Stimulated activated CD8-positive, alpha-beta memory T cell treated with anti-CD3 and anti-CD28 coated beads, Interleukin-15, amount 100 ng/mL, for 48 hours (primary cell): ENCODE measurements at regions not wholly inside any gene's neighbourhood (a gene's known extent, or its start where the extent isn't known, plus 50 kb on each side); places are given as distances from the start of the nearest gene placed in this dataset.
A peak's percentile ranks its signal among the peaks of the same experiment; 100 is the strongest.
"Not testable (repeated sequence)": the region's sequence is repeated elsewhere in the genome, so short reads cannot be mapped to it uniquely, and the experiment has no call there.

Experiments
- DNase-seq, 2 donors: peaks; one replicate each; pipeline ENCODE4 v3.0.0-alpha.2; 2020; ENCODE audit warnings: low read depth in 2 of 2

DNA sequence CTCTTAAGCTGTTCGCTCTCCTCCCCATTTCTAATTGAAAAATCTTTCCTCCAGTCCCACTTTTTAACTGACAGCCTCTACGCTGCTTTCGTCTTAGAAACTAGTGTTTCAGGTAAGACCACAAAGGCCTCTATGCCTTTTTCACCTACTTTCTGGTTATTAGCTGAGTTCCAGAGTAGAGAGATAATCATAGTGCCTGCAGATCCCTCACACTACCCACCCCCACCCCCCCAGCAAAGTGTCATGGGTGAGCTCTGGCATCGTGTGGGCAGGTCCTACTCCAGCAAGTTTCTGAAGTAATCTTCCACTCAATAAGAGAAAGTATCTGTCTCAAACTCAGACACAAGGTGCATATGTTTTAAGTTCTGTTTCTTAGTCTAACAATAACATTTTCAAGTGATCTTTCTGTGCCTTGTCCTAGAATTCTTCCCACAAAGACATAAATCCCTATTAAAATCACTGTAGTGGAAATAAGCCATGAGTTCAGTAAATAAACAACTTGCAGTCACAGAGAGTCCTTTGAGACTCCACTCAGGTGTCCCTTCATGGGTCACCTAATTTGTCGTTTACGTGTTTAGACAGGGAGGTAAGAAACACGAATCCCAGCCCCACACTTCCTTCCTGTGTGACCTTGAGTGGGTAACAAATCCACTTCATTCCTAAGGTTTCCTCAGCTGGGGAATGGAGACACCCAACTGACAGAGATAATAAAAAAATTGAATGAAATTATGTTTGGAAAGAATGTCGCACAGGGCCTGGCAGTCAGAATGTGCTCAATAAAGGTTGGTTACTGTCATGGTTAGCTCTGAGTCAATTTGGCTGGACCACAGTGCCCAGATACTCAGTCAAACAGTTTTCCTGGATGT is 228.9 kb upstream of the CAND1 start:
- no peak for DNase-seq

DNA sequence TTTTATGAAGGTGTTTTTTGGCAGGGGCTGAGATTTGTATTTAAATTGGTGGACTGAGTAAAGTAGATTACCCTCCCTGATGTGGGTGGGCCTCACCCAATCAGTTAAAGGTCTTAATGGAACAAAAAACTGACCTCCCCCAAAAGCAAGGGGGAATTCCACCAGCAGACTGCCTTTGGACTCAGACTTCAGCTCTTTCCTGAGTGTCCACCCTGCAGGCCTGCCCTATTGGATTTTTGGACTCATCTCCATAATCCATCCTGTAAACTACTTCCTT is 228.4 kb upstream of the CAND1 start:
- no peak for DNase-seq

DNA sequence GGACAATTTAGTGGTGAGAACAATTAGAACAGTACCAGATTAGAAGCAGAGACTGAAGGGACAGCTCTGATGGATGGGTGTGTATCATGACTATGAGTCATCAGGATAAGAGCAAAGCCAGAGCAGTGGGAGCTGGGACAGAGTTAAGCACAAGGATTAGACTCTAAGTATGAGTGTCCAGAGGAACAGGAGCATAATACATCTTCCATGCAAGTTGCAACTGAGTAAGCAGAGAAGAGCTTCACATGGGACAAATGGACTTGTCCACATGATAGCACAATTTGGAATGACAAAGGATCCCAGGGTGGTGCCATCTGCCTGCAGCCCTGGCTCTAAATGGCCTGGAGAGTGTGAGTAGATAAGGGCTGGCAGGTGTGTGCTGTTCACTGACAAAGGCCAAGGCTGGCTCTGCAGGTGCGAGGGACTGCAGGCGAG is 226.4 kb upstream of the CAND1 start:
- DNase-seq: no peak

DNA sequence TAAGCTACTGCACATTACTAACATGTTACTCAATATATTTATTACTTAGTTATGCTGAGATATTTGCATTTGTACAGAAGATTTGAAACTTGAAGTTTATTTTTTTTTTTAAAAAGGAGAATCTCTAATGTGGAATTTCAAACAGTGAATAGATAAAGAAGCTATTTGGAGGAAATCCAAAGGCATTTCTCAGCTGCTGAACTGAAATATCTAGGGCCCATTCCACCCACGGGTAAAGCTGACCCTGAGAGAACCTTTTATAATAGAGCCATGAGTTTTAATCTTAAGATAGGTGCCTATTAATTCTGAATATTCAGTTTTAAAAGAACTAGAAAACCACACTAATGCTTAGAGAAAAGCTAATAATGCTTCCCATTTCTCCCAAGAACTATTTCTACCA is 225.4 kb upstream of the CAND1 start:
- DNase-seq: no peak

DNA sequence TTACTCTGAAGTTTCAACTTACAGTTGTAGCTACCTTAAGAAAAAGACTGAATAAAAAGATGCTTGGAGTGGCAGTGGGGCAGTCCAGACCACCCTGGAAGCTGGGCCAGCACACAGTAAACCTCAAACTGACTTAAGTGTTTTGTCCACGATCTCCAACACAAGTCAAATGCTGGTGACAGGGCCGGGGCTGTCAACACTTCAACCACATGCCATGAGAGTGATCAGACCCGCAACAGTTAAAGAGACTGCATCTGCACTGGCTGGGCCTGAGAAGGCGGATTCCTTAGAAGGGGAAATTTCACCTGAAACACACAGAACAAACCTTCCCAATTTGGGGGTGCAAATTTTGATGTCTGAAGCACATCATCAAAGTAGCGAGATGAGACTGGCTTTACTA is 223.5 kb upstream of the CAND1 start:
- DNase-seq: no peak

DNA sequence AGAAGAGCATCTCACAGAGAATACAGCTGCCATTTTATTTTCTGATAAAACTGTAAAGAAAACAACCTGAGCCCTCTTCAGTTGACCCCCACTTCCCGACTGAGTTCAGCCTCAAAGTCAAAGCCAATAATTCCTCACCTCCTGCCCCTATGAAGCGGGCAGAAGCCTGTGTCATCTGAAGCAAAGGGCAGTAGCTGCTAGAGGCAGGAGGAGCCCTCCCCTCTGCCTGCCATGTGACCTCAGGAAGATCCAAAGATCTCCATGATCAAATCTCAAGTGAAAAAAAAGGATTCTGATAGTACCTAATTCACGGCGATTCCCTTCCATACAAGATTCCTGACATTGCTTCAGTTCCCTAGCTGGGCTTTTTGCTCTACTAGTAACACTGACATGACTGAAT is 223.1 kb upstream of the CAND1 start:
- no peak for DNase-seq

DNA sequence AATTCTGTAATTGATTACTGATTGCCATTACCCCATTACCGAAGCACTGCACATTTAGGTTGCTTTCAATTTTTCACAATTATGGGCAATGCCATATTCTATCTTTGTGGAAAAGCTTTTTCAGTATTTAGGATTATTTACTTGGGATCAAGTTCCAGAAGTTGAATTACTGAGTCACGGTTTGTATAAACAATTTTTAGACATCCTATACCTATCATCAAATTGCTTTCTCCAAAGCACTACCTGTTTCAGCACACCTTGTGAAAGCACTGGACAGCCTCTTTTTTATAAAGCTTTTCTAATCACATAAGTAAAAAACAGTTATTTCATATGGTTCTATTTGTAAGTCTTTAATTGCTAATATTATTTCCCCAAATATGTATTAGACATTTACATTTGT is 221.5 kb upstream of the CAND1 start:
- DNase-seq: no peak

DNA sequence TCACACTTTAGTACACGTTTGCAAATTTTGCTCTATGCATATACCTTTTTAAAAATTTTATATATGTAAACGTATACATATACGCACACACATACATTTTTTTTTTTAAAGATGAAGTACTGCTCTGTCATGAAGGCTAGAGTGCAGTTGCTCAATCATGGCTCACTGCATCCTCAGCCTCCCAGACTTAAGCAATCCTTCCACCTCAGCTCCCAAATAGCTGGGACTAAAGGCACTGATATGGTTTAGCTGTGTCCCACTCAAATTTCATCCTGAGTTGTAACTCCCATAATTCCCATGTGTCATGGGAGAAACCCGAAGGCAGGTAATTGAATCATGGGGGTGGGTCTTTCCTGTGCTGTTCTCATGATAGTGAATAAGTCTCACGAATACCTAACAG is 220.8 kb upstream of the CAND1 start:
- no peak for DNase-seq

DNA sequence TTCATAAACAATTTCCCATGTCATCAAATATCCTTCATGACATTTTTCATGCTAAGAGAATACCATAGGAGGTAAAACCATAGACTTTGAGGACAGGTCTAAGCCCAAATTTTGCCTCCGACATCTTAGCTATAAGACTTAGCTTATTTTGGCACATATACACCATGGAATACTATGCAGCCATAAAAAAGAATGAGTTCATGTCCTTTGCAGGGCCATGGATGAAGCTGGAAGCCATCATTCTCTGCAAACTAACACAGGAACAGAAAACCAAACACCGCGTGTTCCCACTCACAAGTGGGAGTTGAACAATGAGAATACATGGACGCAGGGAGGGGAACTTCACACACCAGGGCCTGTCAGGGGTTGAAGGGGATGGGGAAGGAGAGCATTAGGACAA is 220.0 kb upstream of the CAND1 start:
- not testable (repeated sequence) for DNase-seq

DNA sequence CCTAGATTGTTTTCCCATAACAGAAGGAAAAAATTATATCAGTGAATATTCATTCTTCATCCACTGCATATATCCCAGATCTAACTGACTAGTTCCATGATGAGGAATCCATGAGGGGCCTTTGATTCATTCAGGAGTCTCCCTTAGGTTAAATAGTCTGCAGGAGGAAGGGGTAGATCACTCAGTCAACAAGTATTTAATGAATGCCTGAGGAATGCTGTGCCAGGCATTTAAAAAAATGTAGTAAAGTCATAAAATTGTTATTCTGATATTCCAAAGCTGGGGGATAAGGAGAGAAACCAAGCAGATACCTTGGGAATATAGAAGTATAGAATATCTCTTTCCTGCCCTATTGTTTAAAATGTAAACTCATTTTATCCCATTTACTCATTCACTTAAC is 216.2 kb upstream of the CAND1 start:
- no peak for DNase-seq

DNA sequence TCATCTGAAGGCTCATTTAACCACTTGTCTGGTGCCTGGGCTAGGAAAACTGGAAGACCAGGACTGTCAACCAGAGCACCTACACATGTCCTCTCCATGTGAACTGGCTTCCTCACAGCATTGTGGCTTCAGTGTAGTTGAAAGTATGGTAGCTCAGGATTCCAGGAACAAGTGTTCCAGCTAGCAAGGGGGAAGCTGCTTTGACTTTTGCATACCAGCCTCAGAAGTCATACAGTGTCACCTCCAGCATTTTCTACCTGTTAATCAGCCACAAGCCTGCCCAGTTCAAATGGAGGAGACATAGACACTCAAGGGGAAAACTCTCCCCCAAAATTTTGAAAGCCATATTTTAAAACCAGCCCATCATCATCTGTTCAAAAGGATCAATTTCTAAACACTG is 212.8 kb upstream of the CAND1 start:
- DNase-seq: no peak

DNA sequence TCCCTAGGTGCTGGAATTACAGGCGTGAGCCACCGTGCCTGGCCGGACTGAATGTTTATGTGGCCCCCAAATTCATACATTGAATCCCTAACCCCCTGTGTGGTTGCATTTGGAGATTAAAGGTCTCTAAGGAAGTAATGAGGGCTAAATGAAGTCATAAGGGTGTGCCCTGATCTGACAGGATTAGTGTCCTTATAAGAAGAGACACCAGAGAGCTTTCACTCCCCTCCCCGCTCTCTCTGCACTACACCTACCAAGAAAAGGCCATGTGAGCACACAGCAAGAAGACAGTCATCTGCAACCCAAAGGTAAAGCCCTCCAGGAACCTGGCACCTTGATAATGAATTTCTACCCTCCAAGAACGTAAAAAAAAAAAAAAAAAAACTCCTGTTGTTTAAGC is 212.1 kb upstream of the CAND1 start:
- no peak for DNase-seq

DNA sequence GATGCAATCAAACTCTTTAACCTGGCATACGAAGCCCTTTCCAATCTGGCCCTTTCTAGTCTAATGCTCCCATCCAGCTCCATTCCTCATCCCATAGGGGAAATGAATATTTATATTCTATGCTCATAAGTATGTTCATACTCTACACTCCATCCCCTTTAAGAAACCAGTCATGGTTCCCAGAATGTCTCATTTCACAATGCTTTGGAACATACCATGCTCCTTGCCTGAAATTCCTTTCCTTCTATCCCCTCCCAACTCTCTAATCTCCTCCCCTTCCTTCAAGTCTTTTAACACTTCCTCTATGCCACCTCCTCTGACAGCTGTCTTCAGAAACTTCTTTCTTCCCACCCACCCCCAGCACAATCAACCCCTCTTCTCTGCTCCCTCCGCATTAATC is 207.0 kb upstream of the CAND1 start:
- no peak for DNase-seq

DNA sequence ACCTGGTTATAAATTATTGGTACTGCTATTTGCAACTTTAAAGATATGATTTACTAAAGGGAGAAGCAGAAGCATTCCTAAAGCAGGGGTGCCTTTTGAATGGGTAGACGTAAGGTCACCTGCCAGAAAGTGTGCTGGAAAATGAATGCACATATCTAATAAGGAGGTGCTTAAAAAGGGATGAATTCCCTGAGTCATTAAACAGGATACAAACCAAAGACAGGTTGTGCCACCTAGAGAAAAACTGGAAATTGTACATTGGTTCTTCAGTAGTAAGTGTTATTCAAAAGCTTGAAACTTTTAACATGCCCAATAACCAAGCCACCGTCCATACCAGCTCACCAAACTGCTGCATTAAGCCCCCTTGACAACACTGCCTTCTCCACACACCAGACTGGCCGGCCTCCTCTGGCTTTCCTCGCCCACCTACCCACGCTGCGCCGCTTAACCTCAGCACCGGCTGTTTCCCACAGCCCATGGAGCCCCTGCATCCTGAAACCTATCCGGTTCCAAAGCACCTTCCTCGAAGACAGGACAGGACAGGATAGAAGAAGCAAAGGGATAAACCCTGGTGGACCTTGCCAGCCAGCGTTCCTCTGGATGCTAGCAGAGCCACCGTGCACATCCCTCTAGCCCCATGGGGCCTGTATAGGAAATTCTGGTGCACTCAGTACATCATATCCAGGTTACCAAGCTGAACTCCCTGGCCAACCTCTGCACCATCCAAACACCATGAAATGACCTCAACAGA is 201.5 kb upstream of the CAND1 start:
- no peak for DNase-seq

DNA sequence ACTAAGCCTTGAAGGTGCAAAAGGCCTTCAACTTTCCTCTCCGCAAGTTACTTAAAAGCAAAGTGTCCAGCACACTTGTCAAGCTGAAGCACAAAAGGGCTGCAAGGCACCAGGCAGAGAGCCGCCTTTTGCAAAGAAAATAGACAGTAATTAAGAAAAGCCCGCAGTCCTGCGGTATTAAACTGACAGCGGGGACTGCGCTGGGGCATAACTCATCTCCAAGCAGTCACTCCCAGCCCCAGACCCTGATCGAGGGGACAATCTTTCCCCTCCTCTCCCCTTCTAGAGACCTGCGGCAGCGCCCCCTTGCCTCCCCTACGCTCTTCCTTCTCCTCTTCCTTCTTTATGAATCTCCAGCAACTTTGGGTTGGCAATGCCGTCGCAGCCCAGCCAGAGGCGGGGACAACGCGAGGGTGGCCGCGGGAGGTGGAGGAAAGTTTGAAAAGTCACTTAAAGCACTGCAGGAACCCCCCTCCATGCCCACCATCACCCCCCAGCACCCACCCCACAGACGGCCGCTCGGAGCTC is 200.9 kb upstream of the CAND1 start:
- no peak for DNase-seq

DNA sequence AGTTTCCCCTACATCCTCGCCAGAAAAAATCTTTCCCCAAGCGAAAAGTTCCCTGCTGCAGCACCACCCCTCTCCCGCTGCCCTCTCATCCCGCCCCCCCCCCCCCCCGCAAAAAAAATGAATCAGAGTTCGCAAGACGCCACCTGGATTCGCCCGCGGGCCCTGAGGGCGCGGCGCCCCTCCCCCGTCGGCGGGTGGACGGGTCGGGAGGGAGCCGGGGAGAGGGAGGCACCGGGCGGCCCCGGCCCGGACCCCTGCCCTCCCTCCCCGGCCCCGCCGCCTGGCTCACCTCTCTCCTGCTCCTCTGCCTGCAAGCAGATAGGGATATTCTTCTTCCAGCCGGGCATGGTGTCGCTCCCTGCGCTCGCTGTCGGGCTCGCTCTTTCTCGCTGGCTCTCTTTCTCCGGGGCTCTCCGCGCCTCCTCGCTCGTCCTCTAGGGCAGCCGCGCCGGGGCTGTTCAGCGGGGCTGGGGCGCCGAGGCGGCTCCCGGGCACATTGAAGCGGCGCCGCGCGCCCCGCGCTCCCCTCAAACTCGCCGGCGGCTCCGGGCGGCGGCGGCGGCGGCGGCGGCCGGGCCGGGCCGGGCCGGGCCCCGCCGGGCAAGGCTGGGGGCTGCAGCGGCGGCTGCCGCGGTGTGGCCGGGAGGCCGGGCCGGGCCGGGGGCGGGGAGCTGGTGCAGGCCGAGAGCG is 200.3 kb upstream of the CAND1 start:
- no peak for DNase-seq

DNA sequence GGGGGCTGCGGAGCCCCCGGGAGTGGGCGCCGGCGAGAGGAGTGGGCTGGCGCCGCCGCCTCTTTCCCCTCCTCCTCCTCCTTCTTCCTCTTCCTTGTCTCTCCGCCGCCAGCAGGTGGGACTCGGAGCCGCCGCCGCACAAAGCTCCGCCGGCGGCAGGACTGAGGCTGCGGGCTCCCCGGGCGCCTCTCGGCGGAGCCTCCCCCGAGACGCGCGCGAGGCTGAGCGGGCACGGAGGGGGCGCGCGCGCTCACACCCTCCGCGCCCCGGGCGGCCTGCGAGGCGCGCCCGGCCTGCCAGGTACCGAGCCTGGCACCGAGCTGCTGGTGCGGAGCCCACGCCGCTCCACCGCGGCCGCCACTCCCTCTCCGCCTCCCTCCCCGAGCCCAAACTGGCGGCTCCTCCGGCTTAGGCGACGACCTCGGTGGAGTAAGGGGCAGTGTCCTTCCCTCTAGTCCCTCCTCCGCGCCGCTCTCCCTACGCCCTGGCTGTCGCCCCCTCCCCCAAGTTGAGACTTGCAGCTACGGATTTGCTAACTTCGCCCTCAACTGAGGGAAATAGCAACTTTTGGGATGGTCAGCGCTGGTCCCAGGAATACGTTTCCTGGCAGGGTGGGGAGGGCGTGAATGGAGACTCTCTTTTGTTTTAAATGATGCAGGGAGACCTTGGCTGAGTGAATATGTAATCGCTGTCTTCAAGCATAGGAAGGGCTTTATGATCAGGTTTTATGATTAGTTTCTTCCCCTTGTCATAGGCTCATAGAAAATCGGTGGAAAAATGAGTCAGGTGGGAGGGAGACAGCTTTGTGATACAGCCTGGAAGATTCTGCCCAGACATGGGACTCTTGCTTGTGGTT is 199.5 kb upstream of the CAND1 start:
- peak in 1 of 2 donors; percentile 27 for DNase-seq

DNA sequence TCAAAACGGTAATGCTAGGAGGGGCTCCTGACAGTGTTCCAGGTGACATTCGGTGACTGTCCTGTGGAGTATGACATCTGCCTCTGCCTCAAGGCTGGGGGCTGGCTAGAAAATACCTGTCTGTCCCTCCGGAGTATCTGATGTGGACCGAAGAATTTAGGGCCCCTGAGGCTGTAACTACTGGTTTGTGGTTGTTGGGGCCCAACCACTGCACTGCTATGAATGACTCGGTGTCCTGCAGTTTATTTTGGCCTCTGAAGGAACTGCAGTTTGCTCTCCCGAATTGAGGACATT is 198.9 kb upstream of the CAND1 start:
- no peak for DNase-seq

DNA sequence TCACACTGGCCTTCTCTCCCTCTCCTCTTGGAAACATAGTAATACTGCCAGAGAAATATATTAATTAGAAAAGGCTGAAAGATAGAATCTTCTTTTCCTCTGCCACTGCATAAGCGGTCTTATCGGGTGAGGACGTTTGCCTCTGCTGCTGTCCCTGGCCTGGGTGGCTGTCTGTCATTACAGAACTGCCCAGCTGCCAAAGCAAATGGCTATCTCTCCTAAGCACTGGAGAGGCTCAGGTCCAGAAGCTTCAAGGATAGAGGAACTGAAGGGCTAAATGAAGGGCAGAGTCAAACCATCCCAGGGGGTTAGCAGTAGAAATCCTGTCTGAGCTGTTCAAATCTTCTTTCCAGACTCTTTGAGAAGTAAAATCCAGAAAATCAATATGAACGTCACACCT is 198.6 kb upstream of the CAND1 start:
- DNase-seq: no peak

DNA sequence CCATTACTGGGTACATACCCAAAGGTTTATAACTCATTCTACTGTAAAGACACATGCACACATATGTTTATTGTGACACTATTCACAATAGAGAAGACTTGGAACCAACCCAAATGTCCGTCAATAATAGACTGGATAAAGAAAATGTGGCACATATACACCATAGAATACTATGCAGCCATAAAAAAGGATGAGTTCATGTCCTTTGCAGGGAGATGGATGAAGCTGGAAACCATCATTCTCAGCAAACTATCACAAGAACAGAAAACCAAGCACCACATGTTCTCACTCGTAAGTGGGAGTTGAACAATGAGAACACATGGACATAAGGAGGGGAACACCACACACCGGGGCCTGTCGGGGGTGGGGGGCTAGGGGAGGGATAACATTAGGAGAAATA is 196.9 kb upstream of the CAND1 start:
- not testable (repeated sequence) for DNase-seq

DNA sequence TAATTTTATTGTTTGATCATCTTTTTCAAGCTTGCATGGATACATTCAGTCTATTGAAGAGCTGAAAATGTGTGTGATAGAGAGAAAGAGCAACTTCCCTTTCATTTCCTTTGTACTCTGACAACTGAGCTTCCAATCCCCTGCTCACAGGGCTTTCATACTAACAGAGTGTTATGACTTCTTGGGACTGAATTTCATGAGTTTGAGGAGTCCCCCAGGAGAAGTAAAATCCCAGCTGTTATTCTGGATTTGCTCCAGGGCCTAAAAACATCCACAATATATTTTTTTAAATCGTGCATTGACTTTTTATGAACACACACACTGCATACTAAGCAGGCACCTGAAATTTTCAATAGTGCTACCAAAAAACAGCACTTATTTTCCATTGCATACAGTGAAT is 195.8 kb upstream of the CAND1 start:
- no peak for DNase-seq

DNA sequence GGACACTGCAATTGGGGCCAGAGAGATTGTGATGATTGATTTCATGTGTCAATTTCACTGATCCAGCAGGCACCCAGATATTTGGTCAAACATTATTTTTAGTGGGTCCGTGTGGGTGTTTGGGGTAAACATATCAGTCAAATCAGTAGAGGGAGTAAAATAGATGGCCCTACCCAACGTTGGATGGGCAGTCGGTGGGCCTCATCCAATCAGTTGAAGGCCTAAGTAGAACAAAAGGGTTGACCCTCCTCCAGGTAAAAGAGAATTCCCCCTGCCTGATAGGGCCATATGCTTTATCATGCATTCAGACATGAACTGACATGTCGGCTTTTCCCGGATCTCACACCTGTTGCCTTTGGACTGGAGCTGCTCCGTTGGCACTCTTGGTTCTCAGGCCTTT is 195.1 kb upstream of the CAND1 start:
- no peak for DNase-seq
